ENCODE measurements at regions not wholly inside any gene's neighbourhood (a gene's known extent, or its start where the extent isn't known, plus 50 kb on each side); places are given as distances from the start of the nearest gene placed in this dataset.

- TF ChIP-seq, protein P1, sequence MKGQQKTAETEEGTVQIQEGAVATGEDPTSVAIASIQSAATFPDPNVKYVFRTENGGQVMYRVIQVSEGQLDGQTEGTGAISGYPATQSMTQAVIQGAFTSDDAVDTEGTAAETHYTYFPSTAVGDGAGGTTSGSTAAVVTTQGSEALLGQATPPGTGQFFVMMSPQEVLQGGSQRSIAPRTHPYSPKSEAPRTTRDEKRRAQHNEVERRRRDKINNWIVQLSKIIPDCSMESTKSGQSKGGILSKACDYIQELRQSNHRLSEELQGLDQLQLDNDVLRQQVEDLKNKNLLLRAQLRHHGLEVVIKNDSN (IDR thresholded peaks at IDR 0.05): no peak
- no peak for TF ChIP-seq CREB1 (IDR thresholded peaks at IDR 0.05; ENCODE audit: low read depth)
Observed at GRCh38 chr14:106491851-106492250, 965.5 kb downstream of the TMEM121 start.
